ENCODE measurements at regions not wholly inside any gene's neighbourhood (a gene's known extent, or its start where the extent isn't known, plus 50 kb on each side); places are given as distances from the start of the nearest gene placed in this dataset.
"Not testable (repeated sequence)": the region's sequence is repeated elsewhere in the genome, so short reads cannot be mapped to it uniquely, and the experiment has no call there.

DNA sequence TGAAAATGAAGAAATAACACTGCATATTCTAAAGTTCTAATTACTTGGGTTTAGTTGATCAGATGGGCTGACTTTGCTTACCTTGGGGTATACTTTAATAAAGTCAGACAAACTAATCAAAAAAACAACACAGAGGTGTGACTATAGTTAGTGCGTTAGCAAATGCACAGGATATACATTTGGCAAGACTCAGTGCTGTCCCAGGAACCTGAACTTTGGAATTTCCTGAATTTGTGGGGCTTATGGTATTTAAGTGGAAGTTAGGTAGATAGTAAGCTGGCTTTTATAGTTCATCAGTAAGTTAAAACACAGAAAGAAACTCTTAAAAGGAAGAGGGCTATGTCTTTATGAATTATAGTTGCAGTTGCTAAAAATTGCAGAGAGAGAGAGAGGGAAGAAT is 302.6 kb upstream of the DDI1 start:
- H3K27ac ChIP-seq = no peak overlapping the region
- no peaks in the 10 kb centered on the region for H3K4me1 ChIP-seq
- DNase-seq = no peak
- no peak overlapping the region for H3K4me3 ChIP-seq
- H3K27me3 ChIP-seq = no peaks in the 10 kb centered on the region
- H3K9me3 ChIP-seq (replicated peaks) = no peaks in the 10 kb centered on the region
- no peaks in the 10 kb centered on the region for H3K36me3 ChIP-seq

DNA sequence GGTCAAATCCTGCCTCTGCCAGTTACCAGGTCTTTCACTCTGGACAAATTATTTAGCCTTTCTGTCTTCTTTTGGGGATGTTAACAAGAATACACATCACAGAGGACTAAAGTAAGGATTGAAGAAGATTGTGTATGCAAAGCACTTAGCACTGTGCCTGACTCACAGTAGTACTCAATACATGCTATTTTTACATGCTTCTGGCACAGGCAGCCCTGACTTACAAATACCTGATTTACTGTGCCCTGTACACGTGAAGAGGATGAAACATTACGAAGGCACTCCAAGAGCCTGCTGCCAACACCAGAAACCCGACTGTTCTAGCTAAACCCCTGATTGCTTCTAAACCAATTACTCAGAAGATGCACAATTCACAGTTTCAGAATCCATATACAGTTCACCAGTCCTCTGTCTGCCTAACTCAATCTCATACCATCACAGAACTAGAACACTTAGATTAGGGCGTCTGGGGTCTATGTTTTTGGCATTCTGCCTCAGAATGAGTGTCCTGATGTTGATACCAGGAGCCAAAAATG is 300.9 kb upstream of the DDI1 start:
- Histone ChIP-seq H3K27ac (no peak overlapping the region), H3K4me1 (no peaks in the 10 kb centered on the region), H3K27me3 (no peaks in the 10 kb centered on the region), H3K36me3 (no peaks in the 10 kb centered on the region), H3K4me3 (no peak overlapping the region), H3K9me3 (replicated peaks) (no peaks in the 10 kb centered on the region)
- no peak for DNase-seq

DNA sequence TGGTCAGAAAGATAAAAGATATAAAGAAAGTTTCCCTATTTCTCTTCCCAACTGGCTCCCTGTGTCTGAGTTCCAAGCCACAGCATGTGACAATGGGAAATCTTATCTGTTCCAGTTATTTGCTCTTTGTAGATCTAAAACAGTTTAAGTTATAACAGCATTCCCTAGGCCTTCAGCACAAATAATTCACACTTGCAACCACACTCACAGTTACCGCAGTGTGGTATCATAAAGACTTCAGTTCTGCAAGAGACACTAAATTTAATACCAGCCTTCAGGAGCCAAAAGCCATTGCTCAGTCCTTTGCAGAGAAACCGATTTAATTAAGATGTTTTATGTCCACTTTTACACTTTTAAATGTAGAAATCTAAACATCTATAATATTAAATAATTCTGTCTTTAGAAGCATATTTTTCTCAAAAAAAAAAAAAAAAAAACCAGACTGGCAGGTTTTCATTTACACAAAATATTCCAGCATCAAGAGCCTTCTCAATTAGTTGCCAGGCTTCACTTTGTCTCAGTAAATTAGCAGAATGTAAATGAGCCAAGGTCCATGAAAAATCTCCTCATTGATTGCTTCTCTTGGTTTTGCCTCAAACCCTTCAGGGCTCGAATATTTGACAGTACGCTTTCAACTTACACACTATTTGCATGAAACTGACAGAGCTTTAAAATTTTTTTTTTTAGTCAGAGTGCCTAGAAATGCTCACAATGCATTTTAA is 300.0 kb upstream of the DDI1 start:
- no peaks in the 10 kb centered on the region for H3K4me1 ChIP-seq
- H3K27me3 ChIP-seq = no peaks in the 10 kb centered on the region
- no peak overlapping the region for H3K4me3 ChIP-seq
- no peak for DNase-seq
- H3K27ac ChIP-seq = no peak overlapping the region
- H3K9me3 ChIP-seq (replicated peaks) = no peaks in the 10 kb centered on the region
- H3K36me3 ChIP-seq = no peaks in the 10 kb centered on the region

DNA sequence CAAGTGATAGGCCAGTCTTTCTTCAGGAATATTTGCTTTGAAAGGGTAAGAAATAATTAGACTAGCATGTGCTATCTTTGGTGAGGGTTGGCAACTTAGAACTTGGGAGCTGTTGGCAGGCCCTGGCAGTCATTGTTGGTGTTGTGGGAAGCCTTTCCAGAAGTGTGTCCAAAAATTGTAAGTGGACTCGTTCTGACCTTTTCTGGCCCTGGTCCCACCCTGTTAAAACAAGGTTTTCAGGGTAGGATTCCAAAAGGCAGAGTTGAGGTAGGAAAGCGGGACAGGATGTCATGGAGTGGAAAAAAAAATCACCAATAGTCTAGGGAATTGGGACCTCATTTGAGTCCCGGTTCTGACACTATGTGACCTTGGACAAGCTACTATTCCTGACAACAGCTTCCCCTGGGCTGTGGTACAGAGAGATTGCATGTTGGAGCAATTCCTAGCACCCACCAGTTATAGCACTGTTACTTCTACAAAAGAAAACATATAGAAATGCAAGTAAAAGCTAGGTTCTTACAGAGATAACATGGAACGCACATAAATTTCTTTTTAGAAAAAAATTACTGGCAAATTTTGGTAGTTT is 299.3 kb upstream of the DDI1 start:
- Histone ChIP-seq H3K4me3 (no peak overlapping the region), H3K27me3 (no peaks in the 10 kb centered on the region), H3K9me3 (replicated peaks) (no peaks in the 10 kb centered on the region), H3K27ac (no peak overlapping the region), H3K4me1 (no peaks in the 10 kb centered on the region), H3K36me3 (no peaks in the 10 kb centered on the region)
- no peak for DNase-seq

DNA sequence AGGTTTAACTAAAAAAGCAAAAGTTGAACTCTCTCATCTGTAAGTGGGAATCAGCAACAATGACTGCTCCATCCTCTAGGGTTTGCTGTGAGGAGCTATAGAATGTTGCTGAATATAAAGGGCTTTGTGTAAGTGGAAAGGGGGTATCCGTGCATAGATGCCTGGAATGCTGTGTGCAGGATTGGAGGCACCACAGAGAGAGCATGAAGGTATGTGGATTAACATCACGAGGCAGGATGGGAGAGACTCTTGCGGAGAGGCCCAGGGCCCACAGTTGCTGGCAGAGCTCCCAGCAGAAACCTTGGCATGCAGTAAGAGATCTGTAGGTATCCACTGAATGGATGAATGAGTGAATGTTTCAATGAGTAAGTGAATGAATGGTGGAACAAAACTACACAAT is 298.7 kb upstream of the DDI1 start:
- H3K36me3 ChIP-seq = no peaks in the 10 kb centered on the region
- no peak for DNase-seq
- no peaks in the 10 kb centered on the region for H3K9me3 ChIP-seq (replicated peaks)
- no peak overlapping the region for H3K4me3 ChIP-seq
- no peak overlapping the region for H3K27ac ChIP-seq
- H3K27me3 ChIP-seq = no peaks in the 10 kb centered on the region
- no peaks in the 10 kb centered on the region for H3K4me1 ChIP-seq

DNA sequence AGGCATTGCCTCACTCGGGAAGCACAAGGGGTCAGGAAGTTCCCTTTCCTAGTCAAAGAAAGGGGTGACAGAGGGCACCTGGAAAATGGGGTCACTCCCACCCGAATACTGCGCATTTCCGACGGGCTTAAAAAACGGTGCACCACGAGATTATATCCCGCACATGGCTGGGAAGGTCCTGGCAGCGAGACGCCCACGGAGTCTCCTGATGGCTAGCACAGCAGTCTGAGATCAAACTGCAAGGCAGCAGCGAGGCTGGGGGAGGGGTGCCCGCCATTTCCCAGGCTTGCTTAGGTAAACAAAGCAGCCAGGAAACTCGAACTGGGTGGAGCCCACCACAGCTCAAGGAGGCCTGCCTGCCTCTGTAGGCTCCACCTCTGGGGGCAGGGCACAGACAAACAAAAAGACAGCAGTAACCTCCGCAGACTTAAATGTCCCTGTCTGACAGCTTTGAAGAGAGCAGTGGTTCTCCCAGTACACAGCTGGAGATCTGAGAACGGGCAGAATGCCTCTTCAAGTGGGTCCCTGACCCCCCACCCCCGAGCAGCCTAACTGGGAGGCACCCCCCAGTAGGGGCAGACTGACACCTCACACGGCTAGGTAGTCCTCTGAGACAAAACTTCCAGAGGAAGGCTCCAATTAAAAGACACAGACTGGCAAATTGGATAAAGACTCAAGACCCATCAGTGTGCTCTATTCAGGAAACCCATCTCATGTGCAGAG is 297.2 kb upstream of the DDI1 start:
- H3K36me3 ChIP-seq; H3K9me3 ChIP-seq (replicated peaks); DNase-seq; H3K27me3 ChIP-seq; H3K27ac ChIP-seq; H3K4me1 ChIP-seq: not testable (repeated sequence)
- peak overlapping the region; percentile 43 for H3K4me3 ChIP-seq

DNA sequence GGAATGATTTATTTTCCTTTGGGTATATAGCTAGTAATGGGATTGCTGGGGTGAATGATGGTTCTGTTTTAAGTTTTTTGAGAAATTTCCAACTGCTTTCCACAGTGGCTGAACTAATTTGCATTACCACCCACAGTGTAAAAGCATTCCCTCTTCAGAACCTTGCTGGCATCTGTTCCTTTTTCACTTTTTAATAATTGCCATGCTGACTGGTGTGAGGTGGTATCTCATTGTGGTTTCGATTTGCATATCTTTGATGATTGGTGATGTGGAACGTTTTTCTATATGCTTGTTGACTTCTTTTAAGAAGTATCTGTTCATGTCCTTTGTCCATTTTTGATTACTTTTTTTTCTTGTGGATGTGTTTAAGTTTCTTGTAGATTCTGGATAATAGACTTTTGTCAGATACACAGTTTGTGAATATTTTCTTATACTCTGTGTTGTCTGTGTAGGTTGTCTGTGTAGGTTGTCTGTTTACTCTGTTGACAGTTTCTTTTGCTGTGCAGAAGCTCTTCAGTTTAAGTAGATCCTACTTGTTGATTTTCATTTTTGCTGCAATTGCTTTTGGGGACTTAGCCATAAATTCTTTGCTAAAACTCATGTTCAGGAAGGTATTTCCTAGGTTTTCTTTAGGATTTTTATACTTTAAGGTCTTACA is 291.8 kb upstream of the DDI1 start:
- H3K36me3 ChIP-seq = no peaks in the 10 kb centered on the region
- H3K27me3 ChIP-seq = no peaks in the 10 kb centered on the region
- no peaks in the 10 kb centered on the region for H3K4me1 ChIP-seq
- no peak overlapping the region for H3K27ac ChIP-seq
- DNase-seq = no peak
- H3K4me3 ChIP-seq = no peak overlapping the region
- no peaks in the 10 kb centered on the region for H3K9me3 ChIP-seq (replicated peaks)

DNA sequence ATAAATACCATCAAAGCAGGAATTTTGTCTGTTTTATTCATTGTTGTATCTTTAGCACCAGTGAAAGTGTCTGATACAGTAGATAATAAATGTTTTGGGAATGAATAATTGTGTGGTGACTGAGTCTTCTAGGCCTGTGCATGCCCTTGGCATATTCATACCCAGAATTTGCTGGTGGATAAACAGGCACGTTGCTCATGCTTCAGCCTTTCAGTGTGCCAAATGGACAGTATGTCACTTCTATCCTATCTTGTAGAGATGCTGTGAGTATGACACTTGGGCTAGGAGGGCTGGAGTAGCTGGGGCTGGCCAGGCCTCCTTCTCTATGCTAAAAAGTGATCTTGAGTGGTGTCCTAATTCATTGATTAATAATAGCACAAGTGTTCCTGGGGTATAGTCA is 287.3 kb upstream of the DDI1 start:
- Histone ChIP-seq H3K36me3 (no peaks in the 10 kb centered on the region), H3K4me3 (no peak overlapping the region), H3K9me3 (replicated peaks) (no peaks in the 10 kb centered on the region), H3K27me3 (no peaks in the 10 kb centered on the region), H3K4me1 (no peaks in the 10 kb centered on the region), H3K27ac (no peak overlapping the region)
- no peak for DNase-seq

DNA sequence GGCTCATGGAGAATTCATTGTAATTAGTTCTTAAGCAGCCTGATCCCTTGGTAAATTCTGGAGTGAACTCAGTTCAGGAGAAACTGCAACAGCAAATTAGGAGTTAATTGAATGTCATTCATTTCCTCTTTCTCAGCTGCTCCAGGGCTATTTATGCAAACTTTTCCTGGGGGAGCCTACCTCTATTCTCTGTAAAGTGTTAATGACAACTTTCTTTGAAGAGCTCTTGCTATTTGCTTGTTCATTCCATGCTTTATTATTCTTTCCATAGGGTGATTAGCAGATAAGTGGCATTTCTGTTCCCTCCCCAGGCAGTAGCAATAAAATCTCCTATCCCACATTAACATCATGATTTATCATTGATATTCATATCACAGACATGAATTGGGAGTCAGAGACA is 267.6 kb upstream of the DDI1 start:
- DNase-seq = no peak
- H3K36me3 ChIP-seq = no peaks in the 10 kb centered on the region
- H3K27ac ChIP-seq = no peak overlapping the region
- no peaks in the 10 kb centered on the region for H3K9me3 ChIP-seq (replicated peaks)
- no peaks in the 10 kb centered on the region for H3K4me1 ChIP-seq
- H3K4me3 ChIP-seq = no peak overlapping the region
- no peaks in the 10 kb centered on the region for H3K27me3 ChIP-seq

DNA sequence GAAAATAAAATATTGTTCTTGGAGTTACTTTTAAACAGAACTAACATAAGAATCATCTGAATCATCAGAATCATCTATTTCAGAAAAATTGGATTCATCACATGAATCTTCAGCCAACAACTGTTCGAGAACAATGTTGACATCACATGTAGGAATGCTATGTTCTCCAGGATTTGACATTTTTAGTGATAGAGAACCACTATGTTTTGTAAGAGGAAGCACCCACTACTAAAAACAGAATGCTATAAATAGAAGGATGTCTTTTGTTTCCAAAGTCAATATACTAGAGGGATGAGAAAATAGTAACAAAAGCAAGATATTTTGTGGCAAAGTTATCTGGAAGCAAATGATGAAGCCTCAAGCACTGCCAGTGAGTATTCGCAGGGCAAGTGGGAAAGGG is 263.4 kb upstream of the DDI1 start:
- Histone ChIP-seq H3K27ac (no peak overlapping the region), H3K36me3 (no peaks in the 10 kb centered on the region), H3K27me3 (no peaks in the 10 kb centered on the region), H3K9me3 (replicated peaks) (no peaks in the 10 kb centered on the region), H3K4me1 (no peaks in the 10 kb centered on the region), H3K4me3 (no peak overlapping the region)
- no peak for DNase-seq

DNA sequence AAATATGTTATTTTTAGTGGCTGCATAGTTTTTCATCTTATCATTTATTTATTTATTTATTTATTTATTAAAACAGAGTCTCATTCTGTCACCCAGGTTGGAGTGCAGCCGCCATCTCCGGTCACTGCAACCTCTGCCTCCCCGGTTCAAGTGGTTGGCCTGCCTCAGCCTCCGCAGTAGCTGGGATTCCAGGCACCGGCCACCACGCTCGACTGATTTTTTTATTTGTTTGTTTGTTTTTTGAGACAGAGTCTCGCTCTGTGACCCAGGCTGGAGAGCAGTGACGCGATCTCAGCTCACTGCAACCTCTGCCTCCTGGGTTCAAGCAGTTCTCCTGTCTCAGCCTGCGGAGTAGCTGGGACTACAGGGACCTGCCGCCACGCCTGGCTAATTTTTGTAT is 262.9 kb upstream of the DDI1 start:
- no peaks in the 10 kb centered on the region for H3K9me3 ChIP-seq (replicated peaks)
- DNase-seq = no peak
- H3K4me3 ChIP-seq = no peak overlapping the region
- H3K36me3 ChIP-seq = no peaks in the 10 kb centered on the region
- H3K27ac ChIP-seq = no peak overlapping the region
- no peaks in the 10 kb centered on the region for H3K27me3 ChIP-seq
- no peaks in the 10 kb centered on the region for H3K4me1 ChIP-seq

DNA sequence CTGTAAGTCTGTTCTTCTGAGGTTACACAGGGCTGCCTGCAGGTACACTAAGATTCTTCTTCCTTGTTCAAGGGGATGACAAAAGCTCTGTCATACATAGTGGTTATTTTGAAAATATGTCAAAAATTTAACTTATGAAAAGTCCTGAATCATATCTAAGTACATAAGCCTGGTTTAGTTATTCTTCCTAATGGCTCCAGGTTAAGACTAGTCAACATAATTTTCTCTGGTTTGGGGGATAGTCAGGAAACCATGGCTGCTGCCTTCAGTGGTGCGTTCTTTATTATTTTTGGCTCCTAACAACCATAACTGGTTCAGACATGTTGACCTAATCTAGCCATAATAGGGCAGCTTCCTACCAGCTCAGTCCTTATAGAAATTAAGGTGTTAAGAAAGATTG is 257.4 kb upstream of the DDI1 start:
- Histone ChIP-seq H3K9me3 (replicated peaks) (no peaks in the 10 kb centered on the region), H3K27ac (no peak overlapping the region), H3K36me3 (no peaks in the 10 kb centered on the region), H3K27me3 (no peaks in the 10 kb centered on the region), H3K4me3 (no peak overlapping the region), H3K4me1 (no peaks in the 10 kb centered on the region; the same call in 1 of the 2 replicates)
- DNase-seq = peak in 1 of 2 experiments; percentile 9

DNA sequence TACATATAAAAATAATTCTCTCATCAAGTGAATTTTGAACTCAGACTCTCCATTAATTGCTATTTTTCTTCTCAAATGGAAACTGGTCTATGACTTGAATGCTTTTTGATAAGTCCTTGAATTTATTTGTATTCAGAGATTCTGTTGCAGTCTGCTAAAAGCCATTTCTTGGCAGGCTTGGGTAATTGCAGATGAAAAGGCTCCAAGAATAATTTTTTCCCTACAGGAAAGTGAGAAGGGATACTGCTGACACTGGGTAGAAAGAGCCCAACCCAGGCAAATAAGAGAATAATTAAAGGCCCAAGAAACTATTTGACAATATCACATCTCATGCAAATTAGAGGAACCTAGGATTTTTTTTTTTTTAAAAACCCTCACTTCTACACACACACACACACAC is 246.5 kb upstream of the DDI1 start:
- H3K27me3 ChIP-seq = no peaks in the 10 kb centered on the region
- no peak for DNase-seq
- H3K27ac ChIP-seq = no peak overlapping the region
- no peaks in the 10 kb centered on the region for H3K4me1 ChIP-seq
- no peaks in the 10 kb centered on the region for H3K9me3 ChIP-seq (replicated peaks)
- H3K36me3 ChIP-seq = no peaks in the 10 kb centered on the region
- H3K4me3 ChIP-seq = no peak overlapping the region

DNA sequence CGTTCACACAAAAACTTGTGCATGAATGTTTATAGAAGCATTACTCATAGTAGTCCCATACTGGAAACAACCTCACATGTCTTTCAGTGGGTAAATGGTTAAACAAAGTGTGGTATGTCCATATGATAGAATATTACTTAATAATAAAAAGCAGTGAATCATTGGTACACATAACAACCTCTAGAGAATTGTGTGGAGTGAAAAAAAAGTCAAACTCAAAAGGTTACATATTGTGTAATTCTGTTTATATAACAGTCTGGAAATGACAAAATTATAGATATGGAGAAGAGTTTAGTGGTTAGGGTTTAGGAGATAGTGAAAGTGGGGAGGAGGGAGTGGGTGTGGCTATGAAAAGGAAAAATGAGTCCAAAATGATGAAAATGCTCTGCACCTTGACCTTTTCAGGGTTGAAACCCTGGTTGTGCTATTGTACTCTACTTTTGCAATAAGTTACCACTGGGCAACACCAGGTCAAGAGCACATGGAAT is 243.4 kb upstream of the DDI1 start:
- no peak for DNase-seq
- Histone ChIP-seq H3K4me1 (no peaks in the 10 kb centered on the region), H3K4me3 (no peak overlapping the region), H3K27ac (no peak overlapping the region), H3K9me3 (replicated peaks) (no peaks in the 10 kb centered on the region), H3K27me3 (no peaks in the 10 kb centered on the region), H3K36me3 (no peaks in the 10 kb centered on the region)

DNA sequence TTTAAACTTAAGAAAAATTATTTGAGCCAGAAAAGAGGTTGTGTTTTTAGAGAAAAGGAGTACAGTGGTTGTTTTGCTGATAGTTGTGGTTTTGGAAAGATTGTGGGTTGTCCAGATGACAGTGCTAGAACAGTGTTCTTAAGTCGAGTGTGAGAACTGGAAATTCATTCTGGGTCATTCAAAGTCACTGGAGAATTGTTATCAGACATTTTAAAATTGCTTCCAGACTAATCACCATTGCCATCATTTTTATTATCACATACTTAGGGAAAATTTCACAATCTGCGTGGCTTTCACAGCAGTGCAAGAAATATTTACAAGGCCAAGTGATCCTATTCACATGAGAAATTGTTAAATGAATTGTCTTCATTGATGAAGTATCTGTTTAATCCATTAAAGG is 242.2 kb upstream of the DDI1 start:
- no peaks in the 10 kb centered on the region for H3K36me3 ChIP-seq
- DNase-seq = no peak

More for the DNA sequence above, 242.2 kb upstream of the DDI1 start:
- H3K4me3 ChIP-seq = no peak overlapping the region
- H3K4me1 ChIP-seq = no peaks in the 10 kb centered on the region
- no peaks in the 10 kb centered on the region for H3K9me3 ChIP-seq (replicated peaks)
- no peak overlapping the region for H3K27ac ChIP-seq
- H3K27me3 ChIP-seq = no peaks in the 10 kb centered on the region
